GM12865 (cell line): ENCODE measurements at regions not wholly inside any gene's neighbourhood (a gene's known extent, or its start where the extent isn't known, plus 50 kb on each side); places are given as distances from the start of the nearest gene placed in this dataset.

Source experiments
- DNase-seq: peaks from one replicate; pipeline ENCODE4 v3.0.0; 2010; ENCODE audit warnings: low read depth
- H3K4me3 ChIP-seq: 2 replicates; pipeline ENCODE4 v1.5.1; 2011; ENCODE audit warnings: mild to moderate bottlenecking, low read depth, low read length, control low read depth
- TF ChIP-seq, protein P1 (sequence below): IDR thresholded peaks from 2 replicates; pipeline ENCODE4 v1.5.1; 2011; ENCODE audit warnings: low read length, control low read depth, low read depth, inconsistent platforms; ENCODE audit not compliant: insufficient read depth; ENCODE audit errors: missing control alignments

DNA sequence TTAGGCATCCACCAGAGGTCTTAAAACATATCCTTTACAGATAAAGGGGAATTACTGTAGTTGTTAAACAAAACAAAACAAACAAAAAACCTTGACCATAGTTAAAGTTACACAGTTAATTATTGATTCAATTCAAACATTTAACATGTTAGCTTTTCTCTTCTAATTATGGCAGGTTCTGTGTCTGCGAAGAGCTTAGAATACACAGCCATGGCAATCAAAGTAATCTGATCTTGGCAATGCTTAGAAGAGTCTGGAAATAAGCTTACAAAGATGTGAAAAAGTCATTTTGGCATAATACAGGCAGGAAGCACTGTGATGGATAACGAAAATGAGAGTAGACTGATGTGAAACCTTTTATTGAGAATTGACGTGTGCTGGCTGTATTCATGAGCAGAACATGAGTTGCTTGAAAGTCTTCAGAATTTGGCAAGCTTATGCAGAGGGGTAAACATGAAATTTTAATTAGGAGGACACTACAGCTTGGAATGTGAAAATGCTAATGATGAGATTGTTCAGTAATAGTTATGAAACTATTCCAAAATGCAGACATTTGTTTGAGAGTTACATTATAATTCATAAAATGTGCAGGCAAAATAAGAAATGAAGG is 629.6 kb downstream of the FSCB start:
- H3K4me3 ChIP-seq: no peak overlapping the region
- TF ChIP-seq, protein P1, sequence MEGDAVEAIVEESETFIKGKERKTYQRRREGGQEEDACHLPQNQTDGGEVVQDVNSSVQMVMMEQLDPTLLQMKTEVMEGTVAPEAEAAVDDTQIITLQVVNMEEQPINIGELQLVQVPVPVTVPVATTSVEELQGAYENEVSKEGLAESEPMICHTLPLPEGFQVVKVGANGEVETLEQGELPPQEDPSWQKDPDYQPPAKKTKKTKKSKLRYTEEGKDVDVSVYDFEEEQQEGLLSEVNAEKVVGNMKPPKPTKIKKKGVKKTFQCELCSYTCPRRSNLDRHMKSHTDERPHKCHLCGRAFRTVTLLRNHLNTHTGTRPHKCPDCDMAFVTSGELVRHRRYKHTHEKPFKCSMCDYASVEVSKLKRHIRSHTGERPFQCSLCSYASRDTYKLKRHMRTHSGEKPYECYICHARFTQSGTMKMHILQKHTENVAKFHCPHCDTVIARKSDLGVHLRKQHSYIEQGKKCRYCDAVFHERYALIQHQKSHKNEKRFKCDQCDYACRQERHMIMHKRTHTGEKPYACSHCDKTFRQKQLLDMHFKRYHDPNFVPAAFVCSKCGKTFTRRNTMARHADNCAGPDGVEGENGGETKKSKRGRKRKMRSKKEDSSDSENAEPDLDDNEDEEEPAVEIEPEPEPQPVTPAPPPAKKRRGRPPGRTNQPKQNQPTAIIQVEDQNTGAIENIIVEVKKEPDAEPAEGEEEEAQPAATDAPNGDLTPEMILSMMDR: no peak
- no peak for DNase-seq

DNA sequence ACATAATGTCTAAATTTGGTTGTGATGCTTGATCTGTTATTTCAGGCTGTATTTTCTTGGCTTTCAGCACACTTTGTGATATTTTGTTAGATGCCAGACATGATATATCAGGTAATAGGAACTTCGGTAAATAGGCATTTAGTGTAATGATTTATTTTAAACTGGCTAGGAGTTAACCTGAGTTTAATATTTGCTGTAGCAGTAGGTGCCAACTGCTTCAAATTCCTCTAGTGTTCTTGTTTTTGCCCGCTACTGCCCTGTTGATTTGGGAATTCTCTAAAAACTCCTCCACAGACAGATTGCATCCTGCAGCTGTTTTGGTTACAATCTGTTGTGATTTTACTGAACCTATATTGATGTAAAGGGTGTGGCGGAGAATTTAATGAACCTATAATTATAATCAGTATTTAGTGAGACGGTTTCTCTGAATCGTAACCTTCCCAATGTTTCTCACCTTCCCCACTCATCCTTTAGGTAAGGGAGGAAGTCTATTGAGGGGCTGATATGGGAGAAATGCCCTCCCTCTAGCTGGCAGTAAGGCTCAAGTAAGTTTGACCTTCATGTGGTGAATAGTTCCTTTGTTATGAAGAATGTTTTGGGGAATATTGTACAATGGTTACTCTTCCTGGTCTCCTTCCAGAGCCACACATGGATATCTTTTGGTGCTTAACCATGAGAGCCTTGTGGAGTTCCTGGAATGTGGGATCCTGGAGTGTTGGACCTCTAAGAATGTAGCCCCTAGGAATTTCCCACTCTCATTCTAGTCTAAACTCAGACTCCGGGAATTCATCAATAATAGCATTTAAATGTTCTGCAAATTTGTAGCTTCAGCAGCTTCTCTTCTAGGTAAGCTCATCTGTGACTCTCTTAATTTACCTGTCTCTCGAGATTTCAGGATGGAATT is 634.1 kb downstream of the FSCB start:
- H3K4me3 ChIP-seq: no peak overlapping the region
- TF ChIP-seq, protein P1: no peak
- no peak for DNase-seq

DNA sequence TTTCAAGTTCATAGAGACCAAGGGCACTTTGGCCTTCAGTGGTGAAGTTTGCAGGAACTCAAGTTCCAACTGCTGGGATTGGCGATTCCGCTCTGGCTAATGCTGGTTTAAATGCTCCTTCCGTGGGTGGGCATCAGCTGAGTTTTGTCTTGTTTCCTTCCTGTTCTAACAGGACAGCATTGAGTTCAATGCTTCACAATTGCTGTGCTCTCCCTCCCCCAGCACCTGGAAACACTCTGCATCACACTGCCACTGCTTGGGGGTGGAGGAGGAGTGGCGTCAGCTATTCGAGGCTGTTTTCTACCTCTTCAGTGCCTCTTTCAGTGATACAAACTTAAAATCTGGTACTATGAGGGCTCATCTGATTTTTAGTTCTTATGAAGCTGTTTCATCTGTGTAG is 634.9 kb downstream of the FSCB start:
- TF ChIP-seq, protein P1: no peak
- no peak for DNase-seq
- H3K4me3 ChIP-seq: no peak overlapping the region

DNA sequence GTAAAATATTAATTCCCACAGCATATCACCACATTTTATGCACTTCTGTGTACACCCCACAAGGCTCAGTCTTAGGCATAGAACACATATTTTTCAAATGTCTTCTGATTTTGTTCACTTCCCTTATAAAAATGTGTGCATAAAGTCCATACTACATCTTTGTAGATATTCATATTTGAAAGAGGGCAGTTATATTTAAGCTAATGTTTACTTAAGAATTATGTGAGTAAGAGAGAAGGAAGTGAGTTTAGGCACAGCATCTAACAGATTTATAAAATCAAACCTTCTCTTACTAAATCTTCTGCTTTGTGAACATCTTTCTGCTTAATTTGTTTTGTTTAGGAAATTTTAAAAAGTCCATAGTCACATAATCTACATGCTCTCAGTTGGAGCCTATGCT is 648.1 kb downstream of the FSCB start:
- TF ChIP-seq, protein P1: no peak
- no peak overlapping the region for H3K4me3 ChIP-seq
- no peak for DNase-seq

DNA sequence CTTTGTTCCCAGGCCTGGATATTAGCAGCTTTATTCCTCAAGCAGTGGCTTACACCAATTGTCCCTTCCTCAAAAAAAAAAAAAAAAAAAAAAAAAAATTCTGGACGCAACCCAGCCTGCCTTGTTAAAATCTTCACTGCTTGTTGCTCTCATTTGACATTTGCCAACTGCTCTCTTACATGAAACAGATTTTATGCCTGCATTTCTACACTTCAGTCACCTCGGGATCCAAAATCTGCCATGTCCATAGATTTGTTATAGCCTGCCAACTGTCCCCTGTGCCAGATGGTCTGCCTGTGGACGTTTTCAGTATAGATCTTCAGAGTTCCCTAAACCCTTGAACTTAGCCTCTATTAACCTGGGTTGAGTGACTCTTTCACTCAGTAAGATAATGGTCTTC is 651.5 kb downstream of the FSCB start:
- TF ChIP-seq, protein P1: no peak
- DNase-seq: no peak
- no peak overlapping the region for H3K4me3 ChIP-seq

DNA sequence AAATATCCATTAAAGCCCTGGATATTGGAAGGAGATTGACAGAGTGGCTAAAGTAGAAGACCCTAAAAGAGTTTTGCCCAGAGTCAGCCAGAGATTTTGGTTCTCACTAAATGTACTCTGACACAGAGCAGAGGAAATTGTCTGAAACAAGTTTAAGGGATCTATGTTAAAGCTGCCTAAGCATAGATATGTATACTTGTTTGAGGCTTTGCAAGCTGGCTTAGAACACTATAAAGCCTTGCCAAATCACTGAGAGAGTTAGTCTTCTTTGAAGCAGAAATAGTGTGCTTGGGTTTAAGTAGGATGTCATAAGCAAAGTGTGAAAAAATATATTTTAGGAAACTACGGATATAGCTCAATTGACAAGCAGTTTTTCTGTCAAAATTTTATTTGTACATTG is 653.5 kb downstream of the FSCB start:
- DNase-seq: no peak
- TF ChIP-seq, protein P1: no peak
- no peak overlapping the region for H3K4me3 ChIP-seq
